ENCODE measurements at regions not wholly inside any gene's neighbourhood (a gene's known extent, or its start where the extent isn't known, plus 50 kb on each side); places are given as distances from the start of the nearest gene placed in this dataset.

- DNase-seq, result no peak
Observed at GRCh38 chr3:34687671-34688070, 889.2 kb downstream of the PDCD6IP start.

- no peak for DNase-seq
Observed at GRCh38 chr3:34696831-34697230, 898.4 kb downstream of the PDCD6IP start.

GRCh38 chr3:34703053-34703452 lies 904.6 kb downstream of the PDCD6IP start:
- no peak for DNase-seq

GRCh38 chr3:34724916-34725499 lies 914.3 kb upstream of the ARPP21 start:
- no peak for DNase-seq

- DNase-seq, result no peak
Observed at GRCh38 chr3:34725774-34726173, 913.6 kb upstream of the ARPP21 start.

- no peak for DNase-seq
Observed at GRCh38 chr3:34727700-34728099, 911.6 kb upstream of the ARPP21 start.

- DNase-seq, result no peak
Observed at GRCh38 chr3:34742151-34742550, 897.2 kb upstream of the ARPP21 start.

GRCh38 chr3:34758630-34759261 lies 880.6 kb upstream of the ARPP21 start:
- DNase-seq, result no peak

GRCh38 chr3:34777386-34777785 lies 861.9 kb upstream of the ARPP21 start:
- DNase-seq, result no peak

GRCh38 chr3:34779092-34779491 lies 860.2 kb upstream of the ARPP21 start:
- no peak for DNase-seq

- no peak for DNase-seq
Observed at GRCh38 chr3:34780294-34780693, 859.0 kb upstream of the ARPP21 start.

GRCh38 chr3:34780973-34781372 lies 858.4 kb upstream of the ARPP21 start:
- no peak for DNase-seq

- DNase-seq, result no peak
Observed at GRCh38 chr3:34782871-34783270, 856.5 kb upstream of the ARPP21 start.

GRCh38 chr3:34783876-34784275 lies 855.4 kb upstream of the ARPP21 start:
- DNase-seq, result no peak

- DNase-seq, result no peak
Observed at GRCh38 chr3:34793057-34793456, 846.3 kb upstream of the ARPP21 start.

GRCh38 chr3:34807611-34808010 lies 831.7 kb upstream of the ARPP21 start:
- no peak for DNase-seq

GRCh38 chr3:34808287-34808686 lies 831.0 kb upstream of the ARPP21 start:
- DNase-seq, result no peak

- no peak for DNase-seq
Observed at GRCh38 chr3:34828847-34829246, 810.5 kb upstream of the ARPP21 start.

GRCh38 chr3:34832865-34833508 lies 806.3 kb upstream of the ARPP21 start:
- DNase-seq, result no peak

GRCh38 chr3:34837848-34838741 lies 801.2 kb upstream of the ARPP21 start:
- no peak for DNase-seq

GRCh38 chr3:34842706-34843480 lies 796.4 kb upstream of the ARPP21 start:
- DNase-seq, result no peak

GRCh38 chr3:34844323-34844620 lies 795.1 kb upstream of the ARPP21 start:
- no peak for DNase-seq

- no peak for DNase-seq
Observed at GRCh38 chr3:34851137-34851536, 788.2 kb upstream of the ARPP21 start.
